K562 (cell line): ENCODE measurements at regions not wholly inside any gene's neighbourhood (a gene's known extent, or its start where the extent isn't known, plus 50 kb on each side); places are given as distances from the start of the nearest gene placed in this dataset.

Source experiments
- ATAC-seq: fragments of 200-7000 bp; cut with Tn5 transposase; 3 replicates; pipeline ENCODE4 v1.9.1; 2020; ENCODE audit warnings: moderate library complexity
- BruUV-seq: library from RNA; stranded (reverse); fragments of 400-500 nt; replicated peaks from 2 replicates; lab custom pipeline; 2021; lab: Mats Ljungman, UMichigan
- CTCF ChIA-PET: fragments of 300-600 bp; formaldehyde crosslinking; extraction: SDS; loops from one replicate; lab custom pipeline; 2021; ENCODE audit warnings: low intra/inter-chr PET ratio; lab: Yijun Ruan, JAX
- POLR2A ChIA-PET: fragments of 300-600, 350-650 bp; sonication (Branson Sonifier 250); formaldehyde crosslinking; extraction: SDS; loops from one replicate; lab custom pipeline; 2021; ENCODE audit warnings: antibody characterized with exemption, inconsistent platforms; lab: Yijun Ruan, JAX
- DNase-seq, 4 experiments: peaks; one replicate each; pipeline versions ENCODE4 v3.0.0 to v3.0.0-alpha.2; 2011 to 2018; ENCODE audit warnings: low spot score in 3 of 4, mixed read lengths in 3 of 4; ENCODE audit errors: extremely low read depth in 1 of 4
- FAIRE-seq: peaks from 2 replicates; lab custom pipeline; 2011; peaks lifted over from hg19 to GRCh38; lab: Jason Lieb, UNC
- H2AFZ ChIP-seq: 2 replicates; pipeline ENCODE4 v1.6.0; 2011; ENCODE audit warnings: low read depth, low read length, control low read depth, inconsistent platforms
- H3K27ac ChIP-seq: fragments of 200-600 bp; 3 replicates; pipeline ENCODE4 v1.8.0; 2011; ENCODE audit warnings: low read depth, mild to moderate bottlenecking, control low read depth, inconsistent platforms, low read length, moderate library complexity, mixed read lengths; ENCODE audit errors: extremely low read depth
- H3K27me3 ChIP-seq, 2 experiments: fragments of 300-600 bp in 1 of 2; 2 replicates in 1 of 2; 3 replicates in 1 of 2; pipeline versions ENCODE4 v1.6.0 to v1.8.0; 2011; ENCODE audit warnings: inconsistent platforms in 2 of 2, low read length in 2 of 2, mild to moderate bottlenecking in 1 of 2, mixed read lengths in 1 of 2, moderate library complexity in 1 of 2; ENCODE audit not compliant: control insufficient read depth in 2 of 2, insufficient read depth in 2 of 2
- H3K36me3 ChIP-seq: fragments of 300-600 bp; 3 replicates; pipeline ENCODE4 v1.8.0; 2011; ENCODE audit warnings: mild to moderate bottlenecking, low read length, inconsistent platforms; ENCODE audit not compliant: control insufficient read depth, insufficient read depth
- H3K4me1 ChIP-seq, 2 experiments: fragments of 200-600 bp in 1 of 2; replicated peaks in 1 of 2; 2 replicates in 1 of 2; 3 replicates in 1 of 2; pipeline versions ENCODE4 v1.5.1 to v1.8.0; 2011; ENCODE audit warnings: inconsistent platforms in 2 of 2, low read length in 2 of 2, mild to moderate bottlenecking in 1 of 2, mixed read lengths in 1 of 2, moderate library complexity in 1 of 2; ENCODE audit not compliant: control insufficient read depth in 2 of 2, insufficient read depth in 2 of 2
- H3K4me2 ChIP-seq: 2 replicates; pipeline ENCODE4 v1.6.1; 2011; ENCODE audit warnings: low read length, control low read depth, inconsistent platforms, mixed read lengths; ENCODE audit not compliant: insufficient read depth
- H3K4me3 ChIP-seq: fragments of 200-600 bp; sonication (generic), shearing (Covaris generic); 2 replicates; pipeline ENCODE4 v1.5.1; 2016; ENCODE audit warnings: control low read depth, inconsistent platforms
- H3K79me2 ChIP-seq: fragments of 200-600 bp; 3 replicates; pipeline ENCODE4 v1.8.0; 2011; ENCODE audit warnings: low read length, inconsistent platforms; ENCODE audit not compliant: control insufficient read depth, insufficient read depth
- H3K9ac ChIP-seq, 2 experiments: 2 replicates each; pipeline versions ENCODE4 v1.6.0 to v1.6.1; 2011; ENCODE audit warnings: low read depth in 2 of 2, low read length in 2 of 2, control low read depth in 1 of 2, inconsistent platforms in 1 of 2, mild to moderate bottlenecking in 1 of 2, mixed read lengths in 1 of 2; ENCODE audit not compliant: insufficient read depth in 1 of 2
- H3K9me1 ChIP-seq: one replicate; pipeline ENCODE4 v1.6.0; 2011; ENCODE audit warnings: inconsistent platforms, mild to moderate bottlenecking, low read length, moderate library complexity; ENCODE audit not compliant: control insufficient read depth, insufficient read depth
- H3K9me3 ChIP-seq: replicated peaks from 2 replicates; pipeline ENCODE4 v1.5.1; 2011; ENCODE audit warnings: low read depth, low read length, inconsistent platforms; ENCODE audit not compliant: control insufficient read depth, insufficient read depth
- H4K20me1 ChIP-seq: replicated peaks from 2 replicates; pipeline ENCODE4 v1.6.1; 2011; ENCODE audit warnings: low read length, inconsistent platforms, mixed read lengths; ENCODE audit not compliant: control insufficient read depth, insufficient read depth
- E2F3 ChIP-seq: fragments of 250-450 bp; sonication (Bioruptor Pico); IDR thresholded peaks from 2 replicates; pipeline ENCODE4 v1.4.0; 2020; ENCODE audit warnings: mild to moderate bottlenecking
- EZH2 ChIP-seq: IDR thresholded peaks from 2 replicates; pipeline ENCODE4 v1.6.1; 2012; ENCODE audit warnings: low read depth, mild to moderate bottlenecking, inconsistent platforms, low read length, borderline replicate concordance
- GABPB1 ChIP-seq: sonication (generic); formaldehyde crosslinking; IDR thresholded peaks from 2 replicates; pipeline ENCODE4 v1.8.0; 2022; ENCODE audit warnings: mild to moderate bottlenecking, missing genetic modification reagents
- HNRNPUL1 ChIP-seq: fragments of 200-400 bp; formaldehyde crosslinking; IDR thresholded peaks from 2 replicates; pipeline ENCODE4 v1.6.1; 2017; ENCODE audit warnings: low read length
- LARP7 ChIP-seq: fragments of 450-650 bp; IDR thresholded peaks from 2 replicates; pipeline ENCODE4 v1.6.1; 2016
- MAZ ChIP-seq, 2 experiments: fragments of 450-650 bp in 1 of 2; sonication (generic) in 1 of 2; formaldehyde crosslinking; IDR thresholded peaks in 1 of 2; conservative IDR thresholded peaks in 1 of 2; 2 replicates each; pipeline versions ENCODE4 v1.4.0 to v1.5.0; 2020; ENCODE audit warnings: mild to moderate bottlenecking in 1 of 2, missing genetic modification reagents in 1 of 2
- NUFIP1 ChIP-seq: fragments of 450-650 bp; IDR thresholded peaks from 2 replicates; pipeline ENCODE4 v1.6.1; 2018; ENCODE audit not compliant: partially characterized antibody
- RBFOX2 ChIP-seq: fragments of 200-400 bp; formaldehyde crosslinking; IDR thresholded peaks from 2 replicates; pipeline ENCODE4 v1.6.1; 2017; ENCODE audit warnings: low read depth, mild to moderate bottlenecking, low read length, moderate library complexity
- SRSF7 ChIP-seq: fragments of 200-400 bp; formaldehyde crosslinking; optimal IDR thresholded peaks from 2 replicates; pipeline ENCODE3; 2017; ENCODE audit warnings: mild to moderate bottlenecking, low read depth, low read length
- TAF9B ChIP-seq: fragments of 450-650 bp; IDR thresholded peaks from 2 replicates; pipeline ENCODE4 v1.6.1; 2018; ENCODE audit warnings: mild to moderate bottlenecking; ENCODE audit not compliant: partially characterized antibody
- ZNF121 ChIP-seq: sonication (generic); formaldehyde crosslinking; conservative IDR thresholded peaks from 2 replicates; pipeline ENCODE4 v1.8.0; 2022; ENCODE audit warnings: missing genetic modification reagents
- ZNF586 ChIP-seq: fragments of 450-650 bp; formaldehyde crosslinking; conservative IDR thresholded peaks from 2 replicates; pipeline ENCODE4 v1.4.0; 2020; ENCODE audit warnings: mild to moderate bottlenecking, moderate library complexity
- ZNF785 ChIP-seq: fragments of 250-450 bp; sonication (Bioruptor Pico); IDR thresholded peaks from 2 replicates; pipeline ENCODE4 v1.4.0; 2020; ENCODE audit warnings: mild to moderate bottlenecking
- WGBS: fragments of 100-300 bp; shearing (Covaris generic); methylation state at CpG from one replicate; pipeline ENCODE4 v1.1.6; 2016; ENCODE audit warnings: low coverage, mixed read lengths; ENCODE audit not compliant: insufficient coverage; ENCODE audit errors: missing lambda C conversion rate; 5-methylcytosine and 5-hydroxymethylcytosine counted together
- in situ Hi-C: fragments of 300-500 bp; cut with MboI; formaldehyde crosslinking; loops from 4 replicates; pipeline ENCODE4 v1.15.0; 2018; ENCODE audit warnings: inconsistent platforms, mixed read lengths
- intact Hi-C: fragments of 100-400 bp; cut with micrococcal nuclease; formaldehyde crosslinking; loops from 2 replicates; pipeline ENCODE4 v1.14.2; 2022
- TF ChIP-seq, protein P1 (sequence below): fragments of 200-800 bp; sonication (Bioruptor generic); IDR thresholded peaks from 2 replicates; pipeline ENCODE4 v1.6.1; 2017; ENCODE audit warnings: missing genetic modification characterization, missing compliant biosample characterization
- TF ChIP-seq, protein P2 (sequence below), 2 experiments: fragments of 450-650 bp; conservative IDR thresholded peaks; 2 replicates each; pipeline ENCODE4 v1.6.1; 2017; ENCODE audit warnings: mild to moderate bottlenecking in 2 of 2, moderate library complexity in 2 of 2
- TF ChIP-seq, protein P3 (sequence below): fragments of 450-650 bp; IDR thresholded peaks from 2 replicates; pipeline ENCODE4 v1.7.0; 2016; ENCODE audit warnings: borderline replicate concordance
- TF ChIP-seq, protein P4 (sequence below): fragments of 450-650 bp; formaldehyde crosslinking; IDR thresholded peaks from 2 replicates; pipeline ENCODE4 v1.4.0; 2022; ENCODE audit warnings: mild to moderate bottlenecking, moderate library complexity
- TF ChIP-seq, protein P5 (sequence below): fragments of 250-450 bp; sonication (Bioruptor Pico); IDR thresholded peaks from 2 replicates; pipeline ENCODE4 v1.5.0; 2021

DNA sequence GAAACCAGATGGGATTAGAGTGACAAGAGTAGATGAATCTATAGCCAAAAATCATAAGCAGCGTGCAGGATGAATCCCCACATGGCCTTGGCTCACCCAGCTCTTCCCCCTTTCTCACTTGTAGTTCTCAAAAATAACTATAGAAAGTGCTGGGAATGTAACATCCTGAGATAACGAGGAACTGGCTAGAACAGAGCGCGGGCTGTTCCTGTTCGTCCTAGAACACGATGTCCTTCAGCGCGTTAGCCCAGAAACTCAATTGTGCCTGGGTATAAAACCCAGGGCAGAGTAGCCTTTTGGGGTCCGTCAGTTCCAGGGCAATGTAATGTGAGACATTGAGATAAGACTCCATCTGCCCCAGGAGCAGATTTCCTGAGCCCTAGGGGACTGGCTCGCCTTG is 326.2 kb downstream of the TSHZ3 start:
- POLR2A ChIA-PET = no interaction called here
- no peak for TF ChIP-seq RBFOX2
- TF ChIP-seq MAZ (CRISPR knock-in tag; conservative IDR thresholded peaks at IDR 0.05 in 1 of 2, IDR thresholded peaks at IDR 0.05 in 1 of 2) = no peak
- TF ChIP-seq GABPB1 (CRISPR knock-in tag) = no peak
- no peak for TF ChIP-seq ZNF586 (CRISPR knock-in tag)
- TF ChIP-seq HNRNPUL1 = no peak
- TF ChIP-seq, protein P1, sequence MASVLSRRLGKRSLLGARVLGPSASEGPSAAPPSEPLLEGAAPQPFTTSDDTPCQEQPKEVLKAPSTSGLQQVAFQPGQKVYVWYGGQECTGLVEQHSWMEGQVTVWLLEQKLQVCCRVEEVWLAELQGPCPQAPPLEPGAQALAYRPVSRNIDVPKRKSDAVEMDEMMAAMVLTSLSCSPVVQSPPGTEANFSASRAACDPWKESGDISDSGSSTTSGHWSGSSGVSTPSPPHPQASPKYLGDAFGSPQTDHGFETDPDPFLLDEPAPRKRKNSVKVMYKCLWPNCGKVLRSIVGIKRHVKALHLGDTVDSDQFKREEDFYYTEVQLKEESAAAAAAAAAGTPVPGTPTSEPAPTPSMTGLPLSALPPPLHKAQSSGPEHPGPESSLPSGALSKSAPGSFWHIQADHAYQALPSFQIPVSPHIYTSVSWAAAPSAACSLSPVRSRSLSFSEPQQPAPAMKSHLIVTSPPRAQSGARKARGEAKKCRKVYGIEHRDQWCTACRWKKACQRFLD = no peak
- TF ChIP-seq, protein P2, sequence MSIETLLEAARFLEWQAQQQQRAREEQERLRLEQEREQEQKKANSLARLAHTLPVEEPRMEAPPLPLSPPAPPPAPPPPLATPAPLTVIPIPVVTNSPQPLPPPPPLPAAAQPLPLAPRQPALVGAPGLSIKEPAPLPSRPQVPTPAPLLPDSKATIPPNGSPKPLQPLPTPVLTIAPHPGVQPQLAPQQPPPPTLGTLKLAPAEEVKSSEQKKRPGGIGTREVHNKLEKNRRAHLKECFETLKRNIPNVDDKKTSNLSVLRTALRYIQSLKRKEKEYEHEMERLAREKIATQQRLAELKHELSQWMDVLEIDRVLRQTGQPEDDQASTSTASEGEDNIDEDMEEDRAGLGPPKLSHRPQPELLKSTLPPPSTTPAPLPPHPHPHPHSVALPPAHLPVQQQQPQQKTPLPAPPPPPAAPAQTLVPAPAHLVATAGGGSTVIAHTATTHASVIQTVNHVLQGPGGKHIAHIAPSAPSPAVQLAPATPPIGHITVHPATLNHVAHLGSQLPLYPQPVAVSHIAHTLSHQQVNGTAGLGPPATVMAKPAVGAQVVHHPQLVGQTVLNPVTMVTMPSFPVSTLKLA (conservative IDR thresholded peaks at IDR 0.05) = no peak
- TF ChIP-seq, protein P3, sequence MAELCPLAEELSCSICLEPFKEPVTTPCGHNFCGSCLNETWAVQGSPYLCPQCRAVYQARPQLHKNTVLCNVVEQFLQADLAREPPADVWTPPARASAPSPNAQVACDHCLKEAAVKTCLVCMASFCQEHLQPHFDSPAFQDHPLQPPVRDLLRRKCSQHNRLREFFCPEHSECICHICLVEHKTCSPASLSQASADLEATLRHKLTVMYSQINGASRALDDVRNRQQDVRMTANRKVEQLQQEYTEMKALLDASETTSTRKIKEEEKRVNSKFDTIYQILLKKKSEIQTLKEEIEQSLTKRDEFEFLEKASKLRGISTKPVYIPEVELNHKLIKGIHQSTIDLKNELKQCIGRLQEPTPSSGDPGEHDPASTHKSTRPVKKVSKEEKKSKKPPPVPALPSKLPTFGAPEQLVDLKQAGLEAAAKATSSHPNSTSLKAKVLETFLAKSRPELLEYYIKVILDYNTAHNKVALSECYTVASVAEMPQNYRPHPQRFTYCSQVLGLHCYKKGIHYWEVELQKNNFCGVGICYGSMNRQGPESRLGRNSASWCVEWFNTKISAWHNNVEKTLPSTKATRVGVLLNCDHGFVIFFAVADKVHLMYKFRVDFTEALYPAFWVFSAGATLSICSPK = no peak
- TF ChIP-seq, protein P4, sequence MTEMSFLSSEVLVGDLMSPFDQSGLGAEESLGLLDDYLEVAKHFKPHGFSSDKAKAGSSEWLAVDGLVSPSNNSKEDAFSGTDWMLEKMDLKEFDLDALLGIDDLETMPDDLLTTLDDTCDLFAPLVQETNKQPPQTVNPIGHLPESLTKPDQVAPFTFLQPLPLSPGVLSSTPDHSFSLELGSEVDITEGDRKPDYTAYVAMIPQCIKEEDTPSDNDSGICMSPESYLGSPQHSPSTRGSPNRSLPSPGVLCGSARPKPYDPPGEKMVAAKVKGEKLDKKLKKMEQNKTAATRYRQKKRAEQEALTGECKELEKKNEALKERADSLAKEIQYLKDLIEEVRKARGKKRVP (CRISPR knock-in tag) = no peak
- no peak for TF ChIP-seq ZNF785 (CRISPR knock-in tag)
- TF ChIP-seq EZH2 = no peak
- TF ChIP-seq E2F3 = no peak
- no peak for TF ChIP-seq NUFIP1
- no peak for TF ChIP-seq LARP7
- no peak for TF ChIP-seq SRSF7
- no peak for TF ChIP-seq TAF9B
- TF ChIP-seq ZNF121 (CRISPR knock-in tag) = no peak
- TF ChIP-seq, protein P5, sequence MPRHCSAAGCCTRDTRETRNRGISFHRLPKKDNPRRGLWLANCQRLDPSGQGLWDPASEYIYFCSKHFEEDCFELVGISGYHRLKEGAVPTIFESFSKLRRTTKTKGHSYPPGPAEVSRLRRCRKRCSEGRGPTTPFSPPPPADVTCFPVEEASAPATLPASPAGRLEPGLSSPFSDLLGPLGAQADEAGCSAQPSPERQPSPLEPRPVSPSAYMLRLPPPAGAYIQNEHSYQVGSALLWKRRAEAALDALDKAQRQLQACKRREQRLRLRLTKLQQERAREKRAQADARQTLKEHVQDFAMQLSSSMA = no peak
- TF ChIP-seq, all 486 proteins: peak for 0

More for the DNA sequence above, 326.2 kb downstream of the TSHZ3 start:
- Histone ChIP-seq H4K20me1 (no peaks in the 10 kb centered on the region), H2AFZ (no peak overlapping the region), H3K9ac (no peak overlapping the region), H3K9me3 (no peaks in the 10 kb centered on the region), H3K4me2 (no peak overlapping the region), H3K4me1 (no peaks in the 10 kb centered on the region), H3K9me1 (no peaks in the 10 kb centered on the region), H3K27ac (no peak overlapping the region), H3K4me3 (no peak overlapping the region), H3K27me3 (no peaks in the 10 kb centered on the region), H3K36me3 (no peaks in the 10 kb centered on the region), H3K79me2 (no peaks in the 10 kb centered on the region)
- CTCF ChIA-PET = no interaction called here
- no TSS peak for BruUV-seq
- 13% methylated on average over 10 of the region's 10 CpGs for WGBS
- ATAC-seq = no peak
- in situ Hi-C loops = no loop called here
- intact Hi-C loops = no loop called here
- no peak for DNase-seq
- no peak for FAIRE-seq
